Vagina (tissue), 2 donors: ENCODE measurements at regions not wholly inside any gene's neighbourhood (a gene's known extent, or its start where the extent isn't known, plus 50 kb on each side); places are given as distances from the start of the nearest gene placed in this dataset.

ENCODE experiments used
- DNase-seq, 2 donors: peaks; one replicate each; pipeline ENCODE4 v3.0.0-alpha.2; 2017; ENCODE audit errors: extremely low spot score in 2 of 2
- H3K27ac ChIP-seq: fragments of 200-600 bp; sonication (generic); one replicate; pipeline ENCODE4 v1.5.1; 2019
- H3K27me3 ChIP-seq: fragments of 200-600 bp; sonication (generic); one replicate; pipeline ENCODE4 v1.5.1; 2019
- H3K36me3 ChIP-seq, 2 donors: fragments of 200-600 bp; sonication (generic); one replicate each; pipeline ENCODE4 v1.5.1; 2017 to 2019
- H3K4me1 ChIP-seq: fragments of 200-600 bp; sonication (generic); one replicate; pipeline ENCODE4 v1.5.1; 2019
- H3K4me3 ChIP-seq, 2 donors: fragments of 200-600 bp; sonication (generic); 1 replicate in 1 of 2; 2 replicates in 1 of 2; pipeline ENCODE4 v1.5.1; 2016 to 2019
- H3K9me3 ChIP-seq: fragments of 200-600 bp; sonication (generic); one replicate; pipeline ENCODE4 v1.5.1; 2019
- POLR2A ChIP-seq, 2 donors: fragments of 450-650 bp; IDR thresholded peaks; one replicate each; pipeline ENCODE4 v1.6.1; 2017; ENCODE audit warnings: antibody characterized with exemption in 2 of 2, mild to moderate bottlenecking in 2 of 2, moderate library complexity in 2 of 2
- POLR2AphosphoS5 ChIP-seq, 2 donors: sonication (generic); formaldehyde crosslinking; IDR thresholded peaks; one replicate each; pipeline ENCODE4 v1.9.0; 2017; ENCODE audit warnings: antibody characterized with exemption in 2 of 2, mild to moderate bottlenecking in 2 of 2, low read depth in 1 of 2; ENCODE audit not compliant: insufficient read depth in 1 of 2
- intact Hi-C: fragments of 100-400 bp; cut with DNase I; formaldehyde crosslinking; loops from one replicate; pipeline ENCODE4 v1.15.1; 2023
- TF ChIP-seq, protein P1 (sequence below), 3 experiments: fragments of 450-650 bp in 2 of 3; fragments of 200-600 bp in 1 of 3; sonication (generic) in 1 of 3; IDR thresholded peaks; one replicate each; pipeline ENCODE4 v1.5.1; 2017 to 2019; ENCODE audit warnings: antibody characterized with exemption in 3 of 3, mild to moderate bottlenecking in 2 of 3, moderate library complexity in 2 of 3

DNA sequence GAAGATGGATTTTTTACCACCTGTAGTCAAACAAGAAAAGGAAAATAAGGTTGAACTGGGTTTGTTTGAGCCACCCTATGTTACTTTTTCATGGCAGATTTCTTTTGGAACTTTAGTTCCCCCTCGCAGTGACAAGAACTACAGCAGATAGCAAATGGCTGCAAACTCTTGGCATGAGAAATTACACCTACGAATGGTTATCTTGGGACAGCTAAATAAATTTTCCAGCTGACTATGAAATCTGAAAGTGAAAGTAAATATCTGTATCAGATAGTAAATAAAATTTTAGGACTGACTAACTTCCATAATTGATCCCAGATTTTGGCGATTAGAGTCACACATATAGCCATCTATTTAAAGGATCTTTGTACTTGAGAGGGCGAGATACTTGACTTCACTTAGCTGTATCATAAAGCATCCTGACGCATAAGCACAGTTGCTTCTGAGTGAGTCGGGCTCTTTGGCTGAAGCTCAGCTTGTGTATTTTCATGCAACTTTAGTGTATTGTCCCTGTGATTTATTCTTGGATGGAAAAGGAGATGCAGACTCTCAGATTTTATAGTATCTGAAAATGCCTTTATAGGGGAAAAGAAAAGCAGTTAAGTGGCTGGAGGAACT, 125.3 kb upstream of the B3GAT2 start:
- Histone ChIP-seq H3K27ac (no peak overlapping the region), H3K36me3 (no peaks in the 10 kb centered on the region), H3K4me1 (peaks cover 15% of the 10 kb centered on the region), H3K27me3 (no peaks in the 10 kb centered on the region), H3K9me3 (peaks cover 4% of the 10 kb centered on the region), H3K4me3 (peak overlapping the region; percentile 5 to 19)
- TF ChIP-seq POLR2AphosphoS5 (IDR thresholded peaks at IDR 0.05; ENCODE audit: insufficient read depth in 1 of 2, low read depth in 1 of 2) (no peak), POLR2A (IDR thresholded peaks at IDR 0.05) (no peak)
- TF ChIP-seq, protein P1, sequence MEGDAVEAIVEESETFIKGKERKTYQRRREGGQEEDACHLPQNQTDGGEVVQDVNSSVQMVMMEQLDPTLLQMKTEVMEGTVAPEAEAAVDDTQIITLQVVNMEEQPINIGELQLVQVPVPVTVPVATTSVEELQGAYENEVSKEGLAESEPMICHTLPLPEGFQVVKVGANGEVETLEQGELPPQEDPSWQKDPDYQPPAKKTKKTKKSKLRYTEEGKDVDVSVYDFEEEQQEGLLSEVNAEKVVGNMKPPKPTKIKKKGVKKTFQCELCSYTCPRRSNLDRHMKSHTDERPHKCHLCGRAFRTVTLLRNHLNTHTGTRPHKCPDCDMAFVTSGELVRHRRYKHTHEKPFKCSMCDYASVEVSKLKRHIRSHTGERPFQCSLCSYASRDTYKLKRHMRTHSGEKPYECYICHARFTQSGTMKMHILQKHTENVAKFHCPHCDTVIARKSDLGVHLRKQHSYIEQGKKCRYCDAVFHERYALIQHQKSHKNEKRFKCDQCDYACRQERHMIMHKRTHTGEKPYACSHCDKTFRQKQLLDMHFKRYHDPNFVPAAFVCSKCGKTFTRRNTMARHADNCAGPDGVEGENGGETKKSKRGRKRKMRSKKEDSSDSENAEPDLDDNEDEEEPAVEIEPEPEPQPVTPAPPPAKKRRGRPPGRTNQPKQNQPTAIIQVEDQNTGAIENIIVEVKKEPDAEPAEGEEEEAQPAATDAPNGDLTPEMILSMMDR (IDR thresholded peaks at IDR 0.05): no peak
- intact Hi-C loops: no loop called here
- DNase-seq: no peak

DNA sequence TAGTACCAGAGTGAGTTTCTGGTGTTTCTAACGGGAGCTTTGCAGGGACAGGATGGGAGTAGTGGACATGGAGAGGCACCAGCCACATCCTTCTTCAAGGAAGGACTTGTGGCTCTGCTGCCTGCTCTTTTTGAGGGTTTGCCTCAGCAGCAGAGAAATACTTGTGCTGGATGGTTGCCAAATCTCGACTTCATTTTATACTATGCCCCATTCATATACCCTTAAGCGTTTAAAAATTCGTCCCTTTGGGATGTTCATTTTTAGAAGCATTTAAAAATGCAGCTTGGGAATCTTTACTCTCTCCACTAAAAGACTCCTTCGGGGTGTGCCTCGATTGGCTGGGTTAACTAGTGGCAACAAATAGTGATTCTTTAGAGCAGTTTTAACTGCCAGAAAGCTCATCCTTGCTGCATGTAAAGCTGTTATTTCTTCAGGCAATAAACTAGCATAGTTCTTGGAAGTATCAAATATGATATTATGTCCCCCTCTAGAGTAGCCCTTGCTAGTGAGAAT, 126.5 kb upstream of the B3GAT2 start:
- Histone ChIP-seq H3K4me3 (no peak overlapping the region), H3K27me3 (no peaks in the 10 kb centered on the region), H3K36me3 (no peaks in the 10 kb centered on the region), H3K9me3 (no peaks in the 10 kb centered on the region), H3K27ac (no peak overlapping the region), H3K4me1 (peaks cover 15% of the 10 kb centered on the region)
- intact Hi-C loops: no loop called here
- TF ChIP-seq POLR2A (IDR thresholded peaks at IDR 0.05) (no peak), POLR2AphosphoS5 (IDR thresholded peaks at IDR 0.05; ENCODE audit: insufficient read depth in 1 of 2, low read depth in 1 of 2) (no peak)
- TF ChIP-seq, protein P1 (IDR thresholded peaks at IDR 0.05): no peak
- DNase-seq: no peak

DNA sequence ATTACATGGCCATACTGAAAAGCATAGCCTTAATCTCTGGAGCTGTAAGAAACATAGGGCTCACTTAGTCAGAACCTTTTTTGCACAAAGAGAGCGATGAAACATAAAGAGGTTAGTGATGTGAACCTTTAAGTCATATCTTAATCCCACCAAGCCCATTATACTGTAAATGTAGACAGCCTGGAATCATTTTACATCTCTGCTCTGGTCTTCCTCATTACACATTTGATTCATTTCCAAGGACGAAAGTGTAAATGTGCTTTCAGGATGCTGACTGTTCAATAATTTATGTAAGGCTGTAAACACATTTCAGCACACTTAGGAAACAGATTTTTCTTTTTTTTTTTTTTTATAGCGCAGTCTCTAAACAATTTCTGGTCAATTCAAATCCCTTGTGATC, 131.3 kb upstream of the B3GAT2 start:
- H3K27ac ChIP-seq: no peak overlapping the region
- no peak overlapping the region for H3K4me3 ChIP-seq
- no peaks in the 10 kb centered on the region for H3K9me3 ChIP-seq
- intact Hi-C loops: no loop called here
- no peak for DNase-seq
- TF ChIP-seq POLR2A (IDR thresholded peaks at IDR 0.05) (no peak), POLR2AphosphoS5 (IDR thresholded peaks at IDR 0.05; ENCODE audit: insufficient read depth in 1 of 2, low read depth in 1 of 2) (no peak)
- TF ChIP-seq, protein P1 (IDR thresholded peaks at IDR 0.05): no peak
- peaks cover under 1% of the 10 kb centered on the region for H3K4me1 ChIP-seq
- no peaks in the 10 kb centered on the region for H3K36me3 ChIP-seq
- no peaks in the 10 kb centered on the region for H3K27me3 ChIP-seq

DNA sequence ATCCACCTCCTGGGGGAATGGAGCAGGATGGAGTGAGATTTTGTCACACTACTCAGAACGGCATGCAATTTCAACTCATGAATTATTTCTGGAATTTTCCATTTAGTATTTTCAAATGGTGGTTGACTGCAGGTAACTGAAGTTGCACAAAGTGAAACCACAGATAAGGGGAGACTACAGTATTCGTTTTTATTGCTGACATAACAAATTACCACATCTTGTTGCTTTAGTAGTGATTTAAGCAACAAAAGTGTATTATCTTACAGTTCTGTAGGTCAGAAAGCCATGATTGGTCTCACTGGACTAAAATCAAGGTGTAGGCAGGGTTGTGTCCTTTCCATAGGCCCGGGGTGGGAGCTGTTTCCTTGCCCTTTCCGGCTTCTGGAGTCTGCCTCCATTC, 133.4 kb upstream of the B3GAT2 start:
- intact Hi-C loops: no loop called here
- H3K4me3 ChIP-seq: no peak overlapping the region
- H3K27ac ChIP-seq: no peak overlapping the region
- DNase-seq: no peak
- no peaks in the 10 kb centered on the region for H3K27me3 ChIP-seq
- no peaks in the 10 kb centered on the region for H3K36me3 ChIP-seq
- no peaks in the 10 kb centered on the region for H3K4me1 ChIP-seq
- H3K9me3 ChIP-seq: no peaks in the 10 kb centered on the region
- no peak for TF ChIP-seq POLR2AphosphoS5 (IDR thresholded peaks at IDR 0.05; ENCODE audit: insufficient read depth in 1 of 2, low read depth in 1 of 2)
- no peak for TF ChIP-seq POLR2A (IDR thresholded peaks at IDR 0.05)
- TF ChIP-seq, protein P1 (IDR thresholded peaks at IDR 0.05): no peak

DNA sequence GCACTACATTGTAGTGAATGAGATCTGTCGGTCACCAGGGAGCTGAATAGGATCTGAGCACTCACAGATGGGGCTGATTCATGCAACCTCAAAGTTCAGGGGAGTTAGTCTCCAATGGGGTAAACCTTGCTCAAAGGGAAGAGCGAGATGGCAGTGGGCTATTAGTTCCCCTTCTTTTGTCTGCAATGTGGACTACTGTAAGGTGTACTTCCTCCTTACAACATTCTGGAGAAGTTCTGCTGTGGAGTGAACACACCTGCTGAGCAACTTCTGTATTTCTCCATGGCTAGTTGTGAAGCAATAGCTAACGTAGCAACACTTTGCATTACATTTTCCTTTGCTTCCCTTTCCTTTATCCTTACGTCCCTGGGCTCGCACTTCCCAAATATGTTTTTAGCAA, 134.3 kb upstream of the B3GAT2 start:
- intact Hi-C loops: no loop called here

More for the DNA sequence above, 134.3 kb upstream of the B3GAT2 start:
- no peaks in the 10 kb centered on the region for H3K27me3 ChIP-seq
- H3K4me1 ChIP-seq: no peaks in the 10 kb centered on the region
- no peaks in the 10 kb centered on the region for H3K36me3 ChIP-seq
- DNase-seq: no peak
- no peak overlapping the region for H3K27ac ChIP-seq
- no peak for TF ChIP-seq POLR2AphosphoS5 (IDR thresholded peaks at IDR 0.05; ENCODE audit: insufficient read depth in 1 of 2, low read depth in 1 of 2)
- no peaks in the 10 kb centered on the region for H3K9me3 ChIP-seq
- no peak overlapping the region for H3K4me3 ChIP-seq
